ENCODE measurements at regions not wholly inside any gene's neighbourhood (a gene's known extent, or its start where the extent isn't known, plus 50 kb on each side); places are given as distances from the start of the nearest gene placed in this dataset.

DNA sequence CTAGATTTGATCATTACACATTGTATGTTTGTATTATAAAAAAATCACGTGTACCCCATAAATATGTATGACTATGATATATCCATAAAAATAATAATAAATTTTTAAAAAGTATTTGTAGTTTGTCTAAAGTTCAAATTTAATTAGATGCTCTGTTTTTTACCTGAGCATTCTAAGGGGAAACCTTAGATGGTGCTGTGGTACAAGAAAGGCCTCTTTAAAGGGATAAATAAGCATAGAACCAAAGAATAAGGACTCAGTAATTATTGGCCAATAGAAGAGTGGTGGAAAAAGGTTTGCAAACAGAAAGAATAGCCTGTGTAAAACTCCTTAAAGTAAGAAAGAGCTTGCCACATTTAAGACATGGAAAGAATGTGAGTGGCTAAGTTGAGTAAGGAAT lies 580.1 kb upstream of the SEL1L start:
- Histone ChIP-seq H3K27me3 (ENCODE audit: control insufficient read depth, insufficient read depth, low read length) (no peaks in the 10 kb centered on the region), H2AFZ (no peak overlapping the region), H3K9me3 (ENCODE audit: control insufficient read depth, low read length) (no peaks in the 10 kb centered on the region), H3K36me3 (ENCODE audit: control insufficient read depth, insufficient read depth, low read length) (no peaks in the 10 kb centered on the region), H3K79me2 (no peaks in the 10 kb centered on the region), H3K27ac (no peak overlapping the region), H3K4me3 (ENCODE audit: low read depth, low read length) (no peak overlapping the region), H3K4me2 (ENCODE audit: low read length) (no peak overlapping the region), H3K9ac (no peak overlapping the region), H3K4me1 (no peaks in the 10 kb centered on the region)
- no peak for TF ChIP-seq CTCF (IDR thresholded peaks at IDR 0.05)

DNA sequence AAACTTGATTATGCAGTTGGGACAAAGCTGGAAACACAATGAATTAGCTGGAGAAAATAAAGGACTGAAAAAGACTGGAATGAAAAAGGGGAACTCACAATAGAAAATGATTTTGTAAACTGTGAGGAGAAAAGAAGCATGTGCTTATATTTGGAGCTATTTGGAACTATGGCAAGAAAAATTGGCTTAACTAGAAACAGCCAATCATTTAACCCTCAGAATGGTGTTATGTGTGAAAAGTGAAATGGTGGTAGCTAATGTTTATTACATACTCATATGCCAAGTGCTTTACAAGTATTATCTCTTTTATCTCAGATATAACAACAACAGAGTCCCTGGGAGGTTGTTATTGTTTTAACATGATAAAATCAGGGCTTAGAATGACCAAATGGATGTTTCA lies 583.1 kb upstream of the SEL1L start:
- H3K27ac ChIP-seq = no peak overlapping the region
- H3K4me3 ChIP-seq (ENCODE audit: low read depth, low read length) = no peak overlapping the region
- H2AFZ ChIP-seq = no peak overlapping the region
- no peaks in the 10 kb centered on the region for H3K27me3 ChIP-seq (ENCODE audit: control insufficient read depth, insufficient read depth, low read length)
- H3K4me2 ChIP-seq (ENCODE audit: low read length) = no peak overlapping the region
- no peaks in the 10 kb centered on the region for H3K9me3 ChIP-seq (ENCODE audit: control insufficient read depth, low read length)
- H3K79me2 ChIP-seq = no peaks in the 10 kb centered on the region
- H3K4me1 ChIP-seq = no peaks in the 10 kb centered on the region
- no peaks in the 10 kb centered on the region for H3K36me3 ChIP-seq (ENCODE audit: control insufficient read depth, insufficient read depth, low read length)
- no peak overlapping the region for H3K9ac ChIP-seq
- no peak for TF ChIP-seq CTCF (IDR thresholded peaks at IDR 0.05)

GRCh38 chr14:82122655-82123054 lies 589.0 kb upstream of the SEL1L start:
- no peak overlapping the region for H3K9ac ChIP-seq
- H3K27ac ChIP-seq = no peak overlapping the region
- H3K4me2 ChIP-seq (ENCODE audit: low read length) = no peak overlapping the region
- H2AFZ ChIP-seq = no peak overlapping the region
- H3K79me2 ChIP-seq = no peaks in the 10 kb centered on the region
- H3K9me3 ChIP-seq (ENCODE audit: control insufficient read depth, low read length) = no peaks in the 10 kb centered on the region
- H3K4me3 ChIP-seq (ENCODE audit: low read depth, low read length) = no peak overlapping the region
- H3K27me3 ChIP-seq (ENCODE audit: control insufficient read depth, insufficient read depth, low read length) = no peaks in the 10 kb centered on the region
- no peak for TF ChIP-seq CTCF (IDR thresholded peaks at IDR 0.05)
- H3K36me3 ChIP-seq (ENCODE audit: control insufficient read depth, insufficient read depth, low read length) = no peaks in the 10 kb centered on the region
- H3K4me1 ChIP-seq = no peaks in the 10 kb centered on the region

GRCh38 chr14:82124511-82124910 lies 590.9 kb upstream of the SEL1L start:
- Histone ChIP-seq H3K4me3 (ENCODE audit: low read depth, low read length) (no peak overlapping the region), H2AFZ (no peak overlapping the region), H3K27me3 (ENCODE audit: control insufficient read depth, insufficient read depth, low read length) (no peaks in the 10 kb centered on the region), H3K36me3 (ENCODE audit: control insufficient read depth, insufficient read depth, low read length) (no peaks in the 10 kb centered on the region), H3K27ac (no peak overlapping the region), H3K9ac (no peak overlapping the region), H3K9me3 (ENCODE audit: control insufficient read depth, low read length) (no peaks in the 10 kb centered on the region), H3K79me2 (no peaks in the 10 kb centered on the region), H3K4me2 (ENCODE audit: low read length) (no peak overlapping the region), H3K4me1 (no peaks in the 10 kb centered on the region)
- TF ChIP-seq CTCF (IDR thresholded peaks at IDR 0.05) = no peak

GRCh38 chr14:82126006-82126405 lies 592.4 kb upstream of the SEL1L start:
- H2AFZ ChIP-seq = no peak overlapping the region
- no peaks in the 10 kb centered on the region for H3K36me3 ChIP-seq (ENCODE audit: control insufficient read depth, insufficient read depth, low read length)
- no peaks in the 10 kb centered on the region for H3K4me1 ChIP-seq
- H3K4me3 ChIP-seq (ENCODE audit: low read depth, low read length) = no peak overlapping the region
- no peaks in the 10 kb centered on the region for H3K79me2 ChIP-seq
- H3K4me2 ChIP-seq (ENCODE audit: low read length) = no peak overlapping the region
- no peak for TF ChIP-seq CTCF (IDR thresholded peaks at IDR 0.05)
- no peak overlapping the region for H3K27ac ChIP-seq
- no peak overlapping the region for H3K9ac ChIP-seq
- no peaks in the 10 kb centered on the region for H3K9me3 ChIP-seq (ENCODE audit: control insufficient read depth, low read length)
- H3K27me3 ChIP-seq (ENCODE audit: control insufficient read depth, insufficient read depth, low read length) = no peaks in the 10 kb centered on the region
